Liver (tissue), 7 donors: ENCODE measurements at regions not wholly inside any gene's neighbourhood (a gene's known extent, or its start where the extent isn't known, plus 50 kb on each side); places are given as distances from the start of the nearest gene placed in this dataset.

ENCODE experiments used
- DNase-seq: peaks from one replicate; pipeline ENCODE4 v3.0.0-alpha.2; 2017; ENCODE audit warnings: low spot score
- H3K27ac ChIP-seq, 2 donors: one replicate each; pipeline ENCODE4 v1.7.0; 2013; ENCODE audit warnings: inconsistent platforms in 2 of 2, low read length in 2 of 2, control low read depth in 1 of 2, low read depth in 1 of 2, mild to moderate bottlenecking in 1 of 2
- H3K27me3 ChIP-seq, 4 donors: one replicate each; pipeline versions ENCODE4 v1.6.1 to v1.7.0; 2013; ENCODE audit warnings: low read length in 3 of 4, inconsistent platforms in 1 of 4, mild to moderate bottlenecking in 1 of 4, moderate library complexity in 1 of 4; ENCODE audit not compliant: control insufficient read depth in 4 of 4, insufficient read depth in 4 of 4
- H3K36me3 ChIP-seq, 4 donors: one replicate each; pipeline versions ENCODE4 v1.6.1 to v1.7.0; 2013; ENCODE audit warnings: low read length in 3 of 4, mild to moderate bottlenecking in 3 of 4, low read depth in 1 of 4, moderate library complexity in 1 of 4; ENCODE audit not compliant: control insufficient read depth in 4 of 4, insufficient read depth in 3 of 4
- H3K4me1 ChIP-seq, 4 donors: one replicate each; pipeline versions ENCODE4 v1.6.1 to v1.7.0; 2013; ENCODE audit warnings: low read length in 3 of 4, mild to moderate bottlenecking in 3 of 4, moderate library complexity in 1 of 4; ENCODE audit not compliant: control insufficient read depth in 4 of 4, insufficient read depth in 4 of 4
- H3K4me3 ChIP-seq, 3 donors: one replicate each; pipeline versions ENCODE4 v1.6.1 to v1.7.0; 2013; ENCODE audit warnings: low read length in 3 of 3, control low read depth in 1 of 3, low read depth in 1 of 3, mild to moderate bottlenecking in 1 of 3
- H3K9ac ChIP-seq, 2 donors: one replicate each; pipeline ENCODE4 v1.7.0; 2013; ENCODE audit warnings: low read length in 2 of 2, mild to moderate bottlenecking in 2 of 2, moderate library complexity in 2 of 2, control low read depth in 1 of 2, low read depth in 1 of 2
- H3K9me3 ChIP-seq, 4 donors: one replicate each; pipeline versions ENCODE4 v1.6.1 to v1.7.0; 2013; ENCODE audit warnings: low read length in 3 of 4; ENCODE audit not compliant: control insufficient read depth in 4 of 4
- ATF3 ChIP-seq: IDR thresholded peaks from 2 replicates; pipeline ENCODE4 v1.6.1; 2016; ENCODE audit warnings: antibody characterized with exemption
- EGR1 ChIP-seq, 2 donors: IDR thresholded peaks; 2 replicates each; pipeline ENCODE4 v1.6.1; 2016 to 2018; ENCODE audit warnings: antibody characterized with exemption in 2 of 2, low read depth in 2 of 2
- FOXA1 ChIP-seq: IDR thresholded peaks from 2 replicates; pipeline ENCODE4 v1.6.1; 2016; ENCODE audit warnings: antibody characterized with exemption
- GABPA ChIP-seq, 2 donors: IDR thresholded peaks in 1 of 2; conservative IDR thresholded peaks in 1 of 2; 2 replicates each; pipeline ENCODE4 v1.6.1; 2016; ENCODE audit warnings: antibody characterized with exemption in 2 of 2, mild to moderate bottlenecking in 1 of 2, moderate library complexity in 1 of 2
- HNF4A ChIP-seq, 2 donors: conservative IDR thresholded peaks; 2 replicates each; pipeline ENCODE4 v1.6.1; 2016; ENCODE audit warnings: antibody characterized with exemption in 2 of 2, mild to moderate bottlenecking in 2 of 2
- JUND ChIP-seq, 2 donors: IDR thresholded peaks; 2 replicates each; pipeline ENCODE4 v1.6.1; 2016; ENCODE audit warnings: antibody characterized with exemption in 2 of 2
- MAX ChIP-seq: IDR thresholded peaks from 2 replicates; pipeline ENCODE4 v1.6.1; 2016; ENCODE audit warnings: antibody characterized with exemption
- NR2F2 ChIP-seq: IDR thresholded peaks from 2 replicates; pipeline ENCODE4 v1.6.1; 2016; ENCODE audit warnings: antibody characterized with exemption
- RAD21 ChIP-seq, 2 donors: IDR thresholded peaks; 2 replicates each; pipeline ENCODE4 v1.6.1; 2016; ENCODE audit warnings: antibody characterized with exemption in 2 of 2, mild to moderate bottlenecking in 2 of 2
- RXRA ChIP-seq, 2 donors: IDR thresholded peaks; 2 replicates each; pipeline ENCODE4 v1.6.1; 2017 to 2018; ENCODE audit warnings: antibody characterized with exemption in 2 of 2, mild to moderate bottlenecking in 1 of 2
- TAF1 ChIP-seq: conservative IDR thresholded peaks from 2 replicates; pipeline ENCODE4 v1.6.1; 2016; ENCODE audit warnings: antibody characterized with exemption, mild to moderate bottlenecking
- ZBTB33 ChIP-seq: IDR thresholded peaks from 2 replicates; pipeline ENCODE4 v1.6.1; 2016; ENCODE audit warnings: antibody characterized with exemption
- WGBS: extraction: QIAGEN DNeasy Blood & Tissue Kit; methylation state at CpG from one replicate; pipeline ENCODE4 v1.1.7; 2013; 5-methylcytosine and 5-hydroxymethylcytosine counted together
- donor health status: healthy.
- donor health status: healthy.
- donor health status: healthy.
- donor health status: healthy.

- TF ChIP-seq EGR1 (IDR thresholded peaks at IDR 0.05; ENCODE audit: low read depth in 2 of 2) = no peak
- TF ChIP-seq TAF1 = no peak
- no peak for TF ChIP-seq RAD21 (IDR thresholded peaks at IDR 0.05)
- TF ChIP-seq FOXA1 = no peak
- no peak for TF ChIP-seq GABPA (IDR thresholded peaks at IDR 0.05 in 1 of 2, conservative IDR thresholded peaks at IDR 0.05 in 1 of 2)
- TF ChIP-seq NR2F2 = no peak
- TF ChIP-seq HNF4A (conservative IDR thresholded peaks at IDR 0.05) = no peak
- no peak for TF ChIP-seq MAX
These were observed 58.8 kb upstream of the FHIP2A start (continued) for GRCh38 chr10:114762811-114763210.

- TF ChIP-seq ZBTB33 (no peak), RXRA (IDR thresholded peaks at IDR 0.05) (no peak), JUND (IDR thresholded peaks at IDR 0.05) (no peak)
These were observed 56.9 kb upstream of the FHIP2A start for GRCh38 chr10:114764656-114765055.

GRCh38 chr10:114766470-114766869, 55.1 kb upstream of the FHIP2A start:
- Histone ChIP-seq H3K9me3 (no peaks in the 10 kb centered on the region), H3K36me3 (no peaks in the 10 kb centered on the region), H3K27ac (no peak overlapping the region), H3K4me3 (no peak overlapping the region), H3K4me1 (peaks cover 8 to 14% (median 11%) of the 10 kb centered on the region in 4 donors), H3K27me3 (no peaks in the 10 kb centered on the region), H3K9ac (no peak overlapping the region)
- no peak for DNase-seq
- TF ChIP-seq ZBTB33 (no peak), ATF3 (no peak), JUND (IDR thresholded peaks at IDR 0.05) (no peak), HNF4A (conservative IDR thresholded peaks at IDR 0.05) (no peak)
- 86% methylated on average over 6 of the region's 6 CpGs for WGBS

More at GRCh38 chr10:114764656-114765055, 56.9 kb upstream of the FHIP2A start:
- Histone ChIP-seq H3K9me3 (no peaks in the 10 kb centered on the region), H3K4me3 (no peak overlapping the region), H3K9ac (no peak overlapping the region), H3K36me3 (no peaks in the 10 kb centered on the region), H3K27ac (no peak overlapping the region), H3K27me3 (no peaks in the 10 kb centered on the region), H3K4me1 (peaks cover 8 to 14% (median 11%) of the 10 kb centered on the region in 4 donors)
- WGBS = 68% methylated on average over 1 of the region's 1 CpG
- no peak for DNase-seq
